ENCODE measurements at regions not wholly inside any gene's neighbourhood (a gene's known extent, or its start where the extent isn't known, plus 50 kb on each side); places are given as distances from the start of the nearest gene placed in this dataset.

GRCh38 chr3:193847402-193847801 is 254.4 kb downstream of the OPA1 start:
- no peak for DNase-seq (ENCODE audit: low read depth)

- no peak for DNase-seq (ENCODE audit: low read depth)
Measured at GRCh38 chr3:193848547-193848946, 255.5 kb downstream of the OPA1 start.

- DNase-seq (ENCODE audit: low read depth), result no peak
Measured at GRCh38 chr3:193850084-193850619, 257.1 kb downstream of the OPA1 start.

GRCh38 chr3:193851428-193851847 is 258.4 kb downstream of the OPA1 start:
- no peak for DNase-seq (ENCODE audit: low read depth)

GRCh38 chr3:193851941-193852674 is 259.1 kb downstream of the OPA1 start:
- DNase-seq (ENCODE audit: low read depth), result no peak

DNA sequence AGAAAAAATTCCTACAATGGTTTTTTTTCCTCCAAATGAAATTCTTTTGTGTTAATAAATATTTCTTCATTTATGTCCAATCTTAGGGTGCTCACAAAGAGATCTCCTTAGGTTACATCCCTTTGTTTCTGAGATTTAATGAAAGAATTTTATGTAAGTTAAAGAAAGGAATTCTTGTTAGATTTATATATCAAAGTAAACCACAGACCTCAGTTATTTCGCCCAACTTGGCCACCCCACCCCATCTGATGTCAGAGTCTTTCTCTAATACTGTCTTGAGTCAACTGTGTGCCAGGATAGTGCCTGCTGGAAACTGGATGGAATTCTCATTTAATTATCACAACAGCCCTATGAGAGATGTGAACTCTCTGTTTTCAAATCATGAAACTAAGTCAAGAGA is 259.9 kb downstream of the OPA1 start:
- no peak for DNase-seq (ENCODE audit: low read depth)

GRCh38 chr3:193853511-193854219 is 260.7 kb downstream of the OPA1 start:
- no peak for DNase-seq (ENCODE audit: low read depth)

DNA sequence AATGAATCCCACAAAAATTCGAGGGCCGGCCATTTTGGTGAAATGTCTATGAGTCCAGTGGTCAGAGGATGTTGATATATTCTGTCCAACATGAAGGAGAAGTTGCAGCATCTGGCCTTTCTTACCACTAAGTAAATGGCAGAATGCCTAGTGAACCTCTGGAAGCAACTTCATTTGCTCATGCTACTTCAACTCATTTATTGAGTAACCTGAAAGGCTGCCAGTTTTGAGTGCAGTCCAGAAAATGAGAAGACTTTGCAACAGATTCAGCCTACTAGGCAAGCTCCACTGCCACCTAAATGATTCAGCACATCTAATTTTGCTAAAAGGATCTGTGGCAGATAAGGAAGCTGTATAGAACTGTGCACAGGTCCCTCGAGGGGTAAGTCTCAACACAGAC is 265.0 kb downstream of the OPA1 start:
- peak; percentile 21 for DNase-seq (ENCODE audit: low read depth)

GRCh38 chr3:193859195-193859594 is 266.2 kb downstream of the OPA1 start:
- DNase-seq (ENCODE audit: low read depth), result no peak

DNA sequence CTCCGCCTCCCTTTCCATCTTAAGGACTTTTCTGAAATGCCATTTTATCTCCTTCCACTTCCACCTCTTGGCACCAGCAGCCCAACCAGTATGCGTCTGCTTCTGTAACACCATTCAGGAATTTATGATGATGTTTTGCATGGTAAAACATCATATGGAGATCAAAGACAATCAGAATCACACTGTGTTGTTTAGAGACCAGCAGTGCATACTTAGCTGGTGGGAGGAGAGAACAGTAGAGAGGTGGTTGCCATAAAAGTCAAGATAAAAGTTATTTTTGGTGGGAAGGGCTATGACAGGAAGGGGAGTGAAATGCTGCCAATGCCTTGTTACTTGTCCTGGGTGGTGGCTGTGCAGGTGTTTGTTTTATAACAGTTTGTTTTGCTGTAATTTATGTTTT is 268.0 kb downstream of the OPA1 start:
- no peak for DNase-seq (ENCODE audit: low read depth)

- DNase-seq (ENCODE audit: low read depth), result no peak
Measured at GRCh38 chr3:193862843-193863242, 269.8 kb downstream of the OPA1 start.

DNA sequence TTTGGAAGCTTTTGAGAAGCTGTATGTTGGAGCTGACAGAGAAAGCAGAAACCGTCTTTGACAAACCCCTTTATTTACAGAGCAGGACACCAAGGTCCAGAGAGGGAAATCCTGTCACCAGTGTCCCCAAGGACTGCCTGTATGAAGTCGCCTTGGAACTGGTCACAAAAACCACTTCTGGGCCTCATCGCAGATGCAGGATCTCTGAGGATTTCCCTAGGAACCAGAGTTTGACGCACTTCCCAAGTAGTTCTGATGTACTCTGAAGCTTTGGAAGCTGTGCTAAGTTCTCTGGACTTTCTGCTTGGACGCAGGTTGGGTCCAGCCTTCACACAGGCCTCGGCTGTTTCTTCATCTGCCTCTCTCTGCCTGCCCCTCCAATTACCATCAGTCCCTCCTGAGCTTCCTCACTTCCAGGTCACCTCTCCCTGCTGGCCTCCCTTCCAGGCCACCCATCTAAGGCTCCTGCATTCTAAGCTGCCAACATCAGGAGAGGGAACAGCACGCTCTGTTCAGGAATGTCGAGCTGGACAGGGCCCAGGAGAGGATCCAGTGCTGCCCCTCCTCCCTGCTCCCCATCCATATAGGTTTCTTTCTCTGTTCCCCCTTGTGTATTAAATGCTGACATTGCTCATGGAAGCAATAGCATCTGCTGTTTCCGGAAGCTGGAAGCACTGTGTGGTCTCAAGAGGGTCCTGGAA is 270.8 kb downstream of the OPA1 start:
- DNase-seq (ENCODE audit: low read depth), result no peak

DNA sequence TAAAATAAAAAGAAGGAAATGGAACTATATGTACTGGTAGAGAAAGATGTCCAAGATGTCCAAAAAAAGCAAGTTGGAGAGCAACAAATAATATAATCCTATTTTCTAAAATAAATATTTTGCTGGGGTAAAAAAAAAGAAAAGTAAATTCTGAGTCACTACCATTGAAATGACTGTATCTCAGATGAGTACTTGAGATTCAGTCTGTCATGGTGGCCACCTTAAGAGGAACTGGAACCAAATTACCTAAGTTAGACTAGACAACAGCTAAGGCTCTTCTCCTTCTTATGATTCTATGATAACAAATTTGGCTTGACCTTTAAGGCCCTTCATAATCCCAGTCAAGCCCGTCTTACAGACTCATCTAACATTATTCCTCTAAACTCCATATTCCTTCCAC is 270.6 kb upstream of the HES1 start:
- no peak for DNase-seq (ENCODE audit: low read depth)

GRCh38 chr3:193865896-193866480 is 270.0 kb upstream of the HES1 start:
- no peak for DNase-seq (ENCODE audit: low read depth)

- DNase-seq (ENCODE audit: low read depth), result no peak
Measured at GRCh38 chr3:193868590-193868989, 267.4 kb upstream of the HES1 start.

DNA sequence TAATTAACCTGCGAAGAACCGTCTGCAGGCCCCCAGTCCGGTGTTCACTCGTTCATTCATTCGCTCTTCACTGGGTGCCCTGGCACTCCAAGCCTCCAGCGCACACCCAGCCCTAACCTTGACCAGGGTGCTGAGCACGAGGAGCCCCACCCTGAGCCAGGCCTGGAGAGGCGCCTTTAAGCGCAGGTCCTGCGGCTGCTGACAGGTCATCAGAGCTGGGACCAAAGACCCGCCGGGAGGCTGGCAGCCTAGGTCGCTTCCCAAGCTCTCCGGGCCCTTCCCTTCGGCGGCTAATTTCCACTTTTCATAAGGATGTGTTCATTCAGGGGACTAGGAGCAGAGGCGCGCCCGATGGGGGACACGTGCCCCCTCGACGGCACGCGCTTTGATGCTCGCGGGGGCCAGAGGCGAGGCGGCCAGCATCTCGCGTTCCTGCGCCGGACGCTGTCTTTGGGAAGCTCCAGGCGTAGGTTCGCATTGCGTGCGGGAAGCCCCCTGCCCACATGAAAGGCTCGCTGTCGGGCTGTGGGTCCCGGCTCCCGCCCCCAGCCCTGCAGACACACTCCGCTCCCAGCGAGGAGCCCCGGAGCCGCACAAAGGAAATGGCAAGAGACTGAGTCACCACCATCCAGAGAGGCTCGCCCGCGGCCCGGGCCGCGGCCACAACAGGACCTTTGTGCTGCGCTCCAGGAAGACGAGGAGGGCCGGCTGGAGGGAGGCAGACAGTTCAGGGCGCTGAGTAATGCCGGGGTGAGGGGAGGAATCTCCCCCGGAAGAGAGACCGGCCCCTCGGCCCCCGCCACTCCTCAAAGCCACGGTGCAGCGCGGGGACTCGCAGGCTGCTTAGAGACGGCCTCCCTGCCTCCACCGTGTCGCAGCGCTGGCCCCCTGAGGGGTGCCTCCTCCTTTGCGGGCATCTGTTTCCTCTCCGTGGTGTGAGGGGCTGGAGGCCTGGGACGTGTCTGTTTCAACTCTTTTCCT is 266.4 kb upstream of the HES1 start:
- no peak for DNase-seq (ENCODE audit: low read depth)

DNA sequence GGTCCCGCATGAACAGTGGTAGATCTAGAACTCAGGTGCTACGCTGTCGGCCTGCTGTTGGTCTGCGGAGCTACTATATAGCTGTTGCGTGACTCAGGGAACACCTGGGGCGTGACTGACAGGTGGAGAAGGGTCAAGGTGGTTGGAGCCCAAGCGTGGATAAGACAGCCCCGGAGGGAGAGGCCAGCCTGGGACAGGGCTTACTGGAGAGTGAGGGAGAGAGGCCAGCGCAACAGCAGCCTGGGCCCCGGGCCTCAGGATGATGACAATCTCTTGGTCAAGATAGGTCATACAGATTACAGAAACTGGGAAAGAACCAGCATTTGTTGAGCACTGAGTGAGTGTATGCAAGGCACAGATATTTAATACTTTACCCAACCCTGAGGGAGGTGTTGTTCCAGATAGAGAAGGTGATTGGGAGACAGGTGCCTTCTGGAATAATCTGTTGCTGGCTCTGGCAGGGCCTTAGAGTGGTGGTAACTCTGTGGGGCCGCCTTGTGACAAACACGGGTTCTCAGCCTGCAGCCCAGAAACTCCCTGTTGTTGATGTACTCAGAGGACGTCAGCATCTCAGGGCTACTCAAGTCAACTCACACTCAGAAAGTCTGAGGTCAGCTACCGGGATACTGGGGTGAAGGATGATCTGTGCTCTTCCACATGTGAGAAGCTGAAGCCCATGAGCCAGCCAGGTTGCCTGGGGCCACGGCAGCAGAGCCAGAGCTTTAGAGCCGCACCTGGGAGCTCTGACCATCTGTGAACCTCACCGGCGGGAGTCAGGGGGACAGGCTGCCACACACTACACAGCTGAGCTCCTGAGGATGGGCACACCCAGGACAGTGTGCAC is 265.4 kb upstream of the HES1 start:
- no peak for DNase-seq (ENCODE audit: low read depth)

DNA sequence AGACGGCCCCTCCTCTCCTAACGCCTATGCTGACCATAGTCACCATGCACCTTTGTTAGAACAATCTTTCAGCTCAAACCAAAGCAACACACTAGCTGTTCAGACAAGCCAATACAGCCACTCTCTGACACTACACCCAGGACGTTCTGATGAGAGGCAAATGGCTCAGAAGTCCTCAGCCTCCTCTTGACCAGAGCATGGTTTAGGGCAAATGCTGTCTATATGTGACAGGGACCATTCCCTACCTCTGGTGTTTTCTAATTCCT is 264.8 kb upstream of the HES1 start:
- DNase-seq (ENCODE audit: low read depth), result no peak

DNA sequence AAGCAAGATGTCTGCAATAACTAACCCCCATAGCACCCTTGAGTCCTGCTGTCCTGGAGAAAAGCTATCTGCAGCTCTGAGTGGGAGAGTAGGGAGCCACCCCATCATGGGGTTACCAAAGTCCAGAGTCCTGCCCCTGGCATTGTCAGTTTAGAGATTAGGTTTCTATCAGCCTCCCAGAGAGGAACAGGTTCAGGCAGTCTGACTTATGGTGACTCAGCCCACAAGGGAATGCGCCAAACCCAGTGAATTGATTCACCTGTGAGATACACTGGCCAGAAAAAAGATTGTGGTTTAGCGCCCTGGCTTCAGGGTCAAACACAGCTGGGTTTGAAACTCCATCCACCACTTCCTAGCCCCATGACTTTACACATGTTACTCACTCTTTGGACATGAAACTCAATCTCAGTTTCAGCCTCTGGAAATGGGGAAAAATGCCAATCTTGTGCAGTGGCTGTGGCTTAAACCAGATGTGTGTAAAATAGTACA is 263.6 kb upstream of the HES1 start:
- peak; percentile 94 for DNase-seq (ENCODE audit: low read depth)

Measured in LHCN-M2 (cell line).